HepG2 (cell line): ENCODE measurements at regions not wholly inside any gene's neighbourhood (a gene's known extent, or its start where the extent isn't known, plus 50 kb on each side); places are given as distances from the start of the nearest gene placed in this dataset.

ENCODE experiments used
- FOXA3 ChIP-seq: IDR thresholded peaks from 2 replicates; pipeline ENCODE4 v1.6.1; 2016; ENCODE audit warnings: missing genetic modification reagents, missing compliant biosample characterization
- MIER2 ChIP-seq: IDR thresholded peaks from 2 replicates; pipeline ENCODE4 v1.6.1; 2016; ENCODE audit warnings: missing biosample characterization, missing genetic modification reagents
- NCOR1 ChIP-seq: fragments of 200-600 bp; sonication (generic); IDR thresholded peaks from 2 replicates; pipeline ENCODE4 v1.7.0; 2017; ENCODE audit warnings: antibody characterized with exemption, low read length, borderline replicate concordance
- NR1H2 ChIP-seq: sonication (generic); formaldehyde crosslinking; IDR thresholded peaks from 2 replicates; pipeline ENCODE4 v1.8.1; 2022; ENCODE audit warnings: low read depth, missing genetic modification reagents, borderline replicate concordance
- PCBP1 ChIP-seq: fragments of 200-400 bp; formaldehyde crosslinking; IDR thresholded peaks from 2 replicates; pipeline ENCODE4 v1.6.1; 2017; ENCODE audit warnings: mild to moderate bottlenecking, low read depth, low read length, borderline replicate concordance
- PITX1 ChIP-seq: sonication (generic); formaldehyde crosslinking; IDR thresholded peaks from 2 replicates; pipeline ENCODE4 v1.5.1; 2020; ENCODE audit warnings: mild to moderate bottlenecking, missing genetic modification reagents
- RARA ChIP-seq: IDR thresholded peaks from 2 replicates; pipeline ENCODE4 v1.6.1; 2016; ENCODE audit warnings: missing genetic modification reagents, missing compliant biosample characterization
- SNAI1 ChIP-seq: sonication (generic); formaldehyde crosslinking; IDR thresholded peaks from 2 replicates; pipeline ENCODE4 v1.5.0; 2020; ENCODE audit warnings: mild to moderate bottlenecking, missing genetic modification reagents, borderline replicate concordance
- SOX13 ChIP-seq, 3 experiments: fragments of 450-650 bp in 1 of 3; sonication (generic) in 1 of 3; formaldehyde crosslinking in 1 of 3; IDR thresholded peaks in 2 of 3; conservative IDR thresholded peaks in 1 of 3; 2 replicates each; pipeline versions ENCODE4 v1.5.0 to v1.6.1; 2016 to 2020; ENCODE audit warnings: antibody characterized with exemption in 1 of 3, mild to moderate bottlenecking in 1 of 3, missing compliant biosample characterization in 1 of 3, missing genetic modification reagents in 1 of 3, moderate library complexity in 1 of 3
- TBL1XR1 ChIP-seq: fragments of 150-350 bp; IDR thresholded peaks from 2 replicates; pipeline ENCODE4 v1.6.1; 2014; ENCODE audit warnings: borderline replicate concordance, low read length; ENCODE audit not compliant: partially characterized antibody
- TEAD3 ChIP-seq: optimal IDR thresholded peaks from 2 replicates; pipeline ENCODE3; 2016; ENCODE audit warnings: borderline replicate concordance
- TFDP1 ChIP-seq: IDR thresholded peaks from 2 replicates; pipeline ENCODE4 v1.6.1; 2016; ENCODE audit warnings: missing compliant biosample characterization, missing genetic modification reagents, borderline replicate concordance
- ZBTB40 ChIP-seq, 2 experiments: fragments of 450-650 bp in 1 of 2; sonication (generic) in 1 of 2; formaldehyde crosslinking in 1 of 2; IDR thresholded peaks; 2 replicates each; pipeline versions ENCODE4 v1.6.1 to v1.8.0; 2016 to 2022; ENCODE audit warnings: antibody characterized with exemption in 1 of 2, mild to moderate bottlenecking in 1 of 2, missing genetic modification reagents in 1 of 2
- ZNF180 ChIP-seq: sonication (generic); formaldehyde crosslinking; IDR thresholded peaks from 2 replicates; pipeline ENCODE4 v1.4.0; 2020; ENCODE audit warnings: low read depth, missing genetic modification reagents, borderline replicate concordance
- ZNF446 ChIP-seq: sonication (generic); formaldehyde crosslinking; IDR thresholded peaks from 2 replicates; pipeline ENCODE4 v1.5.0; 2020; ENCODE audit warnings: mild to moderate bottlenecking, missing genetic modification reagents
- ZNF460 ChIP-seq: sonication (generic); formaldehyde crosslinking; IDR thresholded peaks from 2 replicates; pipeline ENCODE4 v1.5.1; 2020; ENCODE audit warnings: missing genetic modification reagents, mild to moderate bottlenecking, borderline replicate concordance
- ZNF775 ChIP-seq: sonication (generic); formaldehyde crosslinking; IDR thresholded peaks from 2 replicates; pipeline ENCODE4 v1.4.0; 2020; ENCODE audit warnings: missing genetic modification reagents, mild to moderate bottlenecking, moderate library complexity, borderline replicate concordance
- TF ChIP-seq, protein P1 (sequence below): sonication (generic); formaldehyde crosslinking; IDR thresholded peaks from 2 replicates; pipeline ENCODE4 v1.8.1; 2023; ENCODE audit warnings: mild to moderate bottlenecking, inconsistent platforms, moderate library complexity, missing genetic modification reagents, borderline replicate concordance

DNA sequence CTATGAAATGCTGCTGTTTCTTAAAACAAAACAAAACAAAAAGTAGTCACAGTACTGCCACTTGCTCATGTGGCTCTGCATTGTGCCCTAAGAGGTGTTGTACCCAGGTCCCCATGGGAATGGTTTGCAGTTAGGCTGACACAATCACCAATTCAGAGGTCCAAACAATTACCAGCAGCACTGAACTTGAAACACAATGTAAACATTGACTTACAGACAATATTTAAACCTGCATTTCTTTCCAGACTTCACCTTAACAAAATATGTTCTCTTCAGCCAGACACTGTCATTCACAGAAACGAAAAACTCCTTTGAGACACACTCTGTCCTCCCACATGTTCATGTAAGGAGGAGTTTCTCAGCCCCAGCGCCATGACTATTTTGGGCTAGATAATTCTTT is 206.8 kb upstream of the ARG1 start (continued):
- TF ChIP-seq ZBTB40 (IDR thresholded peaks at IDR 0.05) (no peak), ZBTB40 (CRISPR knock-in tag; IDR thresholded peaks at IDR 0.05) (no peak), SNAI1 (CRISPR knock-in tag) (no peak), NCOR1 (peak; percentile 53; the same call in 1 of the 2 replicates), ZNF180 (CRISPR knock-in tag) (no peak), ZNF460 (CRISPR knock-in tag) (no peak), MIER2 (CRISPR knock-in tag) (0 out of 2 replicates have a peak, but pooled peaks have one; percentile 30), TFDP1 (no peak), ZNF775 (CRISPR knock-in tag) (no peak), NR1H2 (CRISPR knock-in tag) (no peak), SOX13 (IDR thresholded peaks at IDR 0.05) (no peak), SOX13 (CRISPR knock-in tag; conservative IDR thresholded peaks at IDR 0.05 in 1 of 2, IDR thresholded peaks at IDR 0.05 in 1 of 2) (peak in 1 of 2 experiments; percentile 87; a peak in 2 of 4 replicates), TBL1XR1 (peak; percentile 30), PITX1 (CRISPR knock-in tag) (0 out of 2 replicates have a peak, but pooled peaks have one; percentile 33), TEAD3 (CRISPR knock-in tag) (peak; percentile 21), PCBP1 (no peak), FOXA3 (peak; percentile 80), ZNF446 (CRISPR knock-in tag) (no peak), RARA (CRISPR knock-in tag) (peak; percentile 39; the same call in 1 of the 2 replicates)
- TF ChIP-seq, protein P1, sequence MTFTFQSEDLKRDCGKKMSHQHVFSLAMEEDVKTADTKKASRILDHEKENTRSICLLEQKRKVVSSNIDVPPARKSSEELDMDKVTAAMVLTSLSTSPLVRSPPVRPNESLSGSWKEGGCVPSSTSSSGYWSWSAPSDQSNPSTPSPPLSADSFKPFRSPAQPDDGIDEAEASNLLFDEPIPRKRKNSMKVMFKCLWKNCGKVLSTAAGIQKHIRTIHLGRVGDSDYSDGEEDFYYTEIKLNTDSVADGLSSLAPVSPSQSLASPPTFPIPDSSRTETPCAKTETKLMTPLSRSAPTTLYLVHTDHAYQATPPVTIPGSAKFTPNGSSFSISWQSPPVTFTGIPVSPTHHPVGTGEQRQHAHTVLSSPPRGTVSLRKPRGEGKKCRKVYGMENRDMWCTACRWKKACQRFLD, result no peak
